ENCODE measurements at regions not wholly inside any gene's neighbourhood (a gene's known extent, or its start where the extent isn't known, plus 50 kb on each side); places are given as distances from the start of the nearest gene placed in this dataset.

GRCh38 chr11:33557201-33557600 lies 143.4 kb downstream of the C11orf91 start:
- H2AFZ ChIP-seq (ENCODE audit: low read length): no peak overlapping the region
- no peaks in the 10 kb centered on the region for H3K23me2 ChIP-seq (ENCODE audit: insufficient read length, low read depth, low read length, poor library complexity, severe bottlenecking)
- WGBS (ENCODE audit: extremely low coverage, insufficient read length, low lambda C conversion rate): no CpG with 5 or more reads among the region's 1 CpG
- Mint-ChIP-seq H3K9me3 (no peaks in the 10 kb centered on the region), H3K4me1 (peaks cover 2 to 7% of the 10 kb centered on the region in 2 experiments; a peak in 3 of 4 replicates), H3K27me3 (ENCODE audit: low read depth) (no peaks in the 10 kb centered on the region), H3K4me3 (no peak overlapping the region), H3K27ac (no peak overlapping the region), H3K36me3 (ENCODE audit: insufficient read depth in 1 of 3, low read depth in 3 of 3) (no peaks in the 10 kb centered on the region; a peak in 1 of 7 replicates)
- no peak overlapping the region for H2BK120ac ChIP-seq (ENCODE audit: low read depth, low read length, poor library complexity, severe bottlenecking)
- DNase-seq: no peak
- H3K56ac ChIP-seq (ENCODE audit: insufficient read length, low read depth, low read length): no peak overlapping the region
- no peak overlapping the region for H3K14ac ChIP-seq (ENCODE audit: insufficient read depth, low read length)
- no peak overlapping the region for H2BK12ac ChIP-seq (ENCODE audit: insufficient read length, low read depth, low read length)
- H4K8ac ChIP-seq (replicated peaks; ENCODE audit: insufficient read length, low read depth, low read length): no peak overlapping the region
- no peaks in the 10 kb centered on the region for H3K9me3 ChIP-seq (ENCODE audit: control insufficient read depth, low read depth, low read length)
- no peak overlapping the region for H4K5ac ChIP-seq (ENCODE audit: insufficient read length, low read depth, low read length)
- H3K27ac ChIP-seq (ENCODE audit: insufficient read length, low read depth, low read length): no peak overlapping the region
- no peak overlapping the region for H2BK15ac ChIP-seq (ENCODE audit: low read depth, low read length)
- H2BK5ac ChIP-seq (ENCODE audit: insufficient read length, low read length): no peak overlapping the region
- no peaks in the 10 kb centered on the region for H3K79me1 ChIP-seq (ENCODE audit: insufficient read depth, low read depth, low read length, poor library complexity, severe bottlenecking)
- no peak overlapping the region for H3K18ac ChIP-seq (ENCODE audit: insufficient read length, low read depth, low read length)
- no peaks in the 10 kb centered on the region; the same call in 1 of the 2 replicates for H3K4me1 ChIP-seq (ENCODE audit: insufficient read depth, low read length)
- no peak overlapping the region for H4K91ac ChIP-seq (ENCODE audit: insufficient read length, low read depth, low read length)
- H2BK20ac ChIP-seq (ENCODE audit: low read depth, low read length, poor library complexity, severe bottlenecking): no peak overlapping the region
- no peak overlapping the region for H3T11ph ChIP-seq (ENCODE audit: low read length)
- no peak for TF ChIP-seq CTCF (conservative IDR thresholded peaks at IDR 0.05)
- no peaks in the 10 kb centered on the region for H3K27me3 ChIP-seq (ENCODE audit: insufficient read depth, low read length)
- H3K23ac ChIP-seq (ENCODE audit: insufficient read length, low read depth, low read length): no peak overlapping the region
- H3K4me2 ChIP-seq (ENCODE audit: insufficient read depth, insufficient read length, low read length): no peak overlapping the region
- H4K20me1 ChIP-seq (ENCODE audit: control insufficient read depth, insufficient read depth, insufficient read length): no peaks in the 10 kb centered on the region
- no peaks in the 10 kb centered on the region for H3K79me2 ChIP-seq (ENCODE audit: insufficient read depth, low read length)
- no peak overlapping the region for H3K4ac ChIP-seq (ENCODE audit: low read depth, low read length)
- no peak overlapping the region for H2AK5ac ChIP-seq (ENCODE audit: insufficient read length, low read length)
- no peak overlapping the region for H3K9ac ChIP-seq (ENCODE audit: extremely low read depth, insufficient read length, low read length)
